ENCODE measurements at regions not wholly inside any gene's neighbourhood (a gene's known extent, or its start where the extent isn't known, plus 50 kb on each side); places are given as distances from the start of the nearest gene placed in this dataset.

DNA sequence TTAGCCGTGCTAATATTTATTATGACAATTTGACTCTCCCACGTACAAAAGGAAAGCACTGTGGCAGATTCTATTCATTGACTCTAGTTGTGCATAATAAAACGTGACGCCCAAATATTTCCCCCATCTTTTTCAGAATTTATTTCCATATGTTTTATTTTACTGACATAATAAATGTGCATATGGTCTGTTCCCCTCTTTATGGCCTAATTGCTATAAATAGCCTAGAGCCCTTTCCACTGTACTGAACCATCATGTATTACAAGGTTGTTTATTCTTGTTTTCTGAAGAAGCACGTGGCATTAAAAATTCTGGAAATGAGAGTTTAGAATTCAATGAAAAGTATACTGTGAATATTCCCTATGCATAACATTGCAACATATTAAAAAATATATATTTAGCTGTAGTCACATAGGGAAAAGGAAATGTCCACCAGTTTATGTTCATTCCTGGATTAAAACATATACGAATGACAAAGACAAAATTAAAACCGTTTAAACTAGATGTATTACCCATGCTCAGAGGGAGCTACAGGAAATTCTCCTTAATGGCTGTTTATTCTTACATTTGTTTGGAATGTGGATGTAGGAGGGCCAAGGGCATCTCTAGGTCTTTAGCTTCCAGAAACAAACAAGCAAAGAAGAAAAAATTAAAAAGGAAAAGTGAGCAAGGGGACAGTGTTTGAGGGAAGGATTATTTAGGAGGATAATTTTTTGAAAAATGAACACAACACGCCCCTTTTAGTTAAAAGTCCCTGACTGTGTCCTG is 122.1 kb upstream of the MMADHC start:
- Histone ChIP-seq H3K4me2 (ENCODE audit: extremely low read depth, insufficient read depth, low read length) (no peak overlapping the region), H3K27me3 (ENCODE audit: control insufficient read depth, insufficient read depth, low read length) (no peaks in the 10 kb centered on the region), H3K9me3 (ENCODE audit: control insufficient read depth, insufficient read depth, low read depth, low read length) (no peaks in the 10 kb centered on the region), H2AFZ (ENCODE audit: low read length) (no peak overlapping the region), H3K27ac (ENCODE audit: insufficient read depth, low read length) (no peak overlapping the region), H4K20me1 (ENCODE audit: control insufficient read depth, extremely low read depth, insufficient read depth, low read length) (no peaks in the 10 kb centered on the region), H3K4me3 (replicated peaks in 1 of 4; ENCODE audit: control extremely low read depth in 1 of 4, insufficient read depth in 1 of 4, low read depth in 3 of 4, low read length in 4 of 4) (no peak overlapping the region), H3K79me2 (ENCODE audit: control insufficient read depth, insufficient read depth, low read length) (no peaks in the 10 kb centered on the region), H3K9ac (ENCODE audit: insufficient read depth, low read length) (no peak overlapping the region), H3K36me3 (ENCODE audit: control insufficient read depth, insufficient read depth, low read length) (no peaks in the 10 kb centered on the region), H3K4me1 (ENCODE audit: control insufficient read depth, extremely low read depth, insufficient read depth, low read length) (no peaks in the 10 kb centered on the region)
- no peak for TF ChIP-seq EZH2 (IDR thresholded peaks at IDR 0.05; ENCODE audit: low read length, missing control alignments)
- TF ChIP-seq, protein P1, sequence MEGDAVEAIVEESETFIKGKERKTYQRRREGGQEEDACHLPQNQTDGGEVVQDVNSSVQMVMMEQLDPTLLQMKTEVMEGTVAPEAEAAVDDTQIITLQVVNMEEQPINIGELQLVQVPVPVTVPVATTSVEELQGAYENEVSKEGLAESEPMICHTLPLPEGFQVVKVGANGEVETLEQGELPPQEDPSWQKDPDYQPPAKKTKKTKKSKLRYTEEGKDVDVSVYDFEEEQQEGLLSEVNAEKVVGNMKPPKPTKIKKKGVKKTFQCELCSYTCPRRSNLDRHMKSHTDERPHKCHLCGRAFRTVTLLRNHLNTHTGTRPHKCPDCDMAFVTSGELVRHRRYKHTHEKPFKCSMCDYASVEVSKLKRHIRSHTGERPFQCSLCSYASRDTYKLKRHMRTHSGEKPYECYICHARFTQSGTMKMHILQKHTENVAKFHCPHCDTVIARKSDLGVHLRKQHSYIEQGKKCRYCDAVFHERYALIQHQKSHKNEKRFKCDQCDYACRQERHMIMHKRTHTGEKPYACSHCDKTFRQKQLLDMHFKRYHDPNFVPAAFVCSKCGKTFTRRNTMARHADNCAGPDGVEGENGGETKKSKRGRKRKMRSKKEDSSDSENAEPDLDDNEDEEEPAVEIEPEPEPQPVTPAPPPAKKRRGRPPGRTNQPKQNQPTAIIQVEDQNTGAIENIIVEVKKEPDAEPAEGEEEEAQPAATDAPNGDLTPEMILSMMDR (conservative IDR thresholded peaks at IDR 0.05 in 1 of 2, IDR thresholded peaks at IDR 0.05 in 1 of 2; ENCODE audit: low read depth in 1 of 2, low read length in 2 of 2), result no peak
- DNase-seq (ENCODE audit: low read depth in 2 of 2), result no peak

DNA sequence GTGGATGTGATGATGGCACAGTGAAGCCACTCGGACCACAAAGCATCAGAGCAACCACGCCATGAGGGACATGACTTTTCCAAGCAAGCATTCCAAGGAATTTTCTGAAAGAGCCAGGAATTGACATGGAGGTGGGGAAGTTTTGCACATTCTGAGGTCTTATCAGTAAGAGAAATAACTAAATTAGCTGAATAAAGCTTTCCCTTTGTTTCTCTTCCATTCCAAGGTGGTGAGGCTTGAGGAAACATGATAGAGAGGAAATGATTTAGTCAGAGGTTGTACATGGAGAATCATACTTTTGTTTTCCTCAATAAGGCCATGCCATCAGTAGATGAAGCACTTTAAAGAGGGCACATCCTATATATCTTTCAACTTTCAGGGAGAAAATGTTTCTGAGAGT is 115.7 kb upstream of the MMADHC start:
- H3K9ac ChIP-seq (ENCODE audit: insufficient read depth, low read length), result no peak overlapping the region
- no peak overlapping the region for H3K27ac ChIP-seq (ENCODE audit: insufficient read depth, low read length)
- H3K4me2 ChIP-seq (ENCODE audit: extremely low read depth, insufficient read depth, low read length), result no peak overlapping the region
- H3K4me1 ChIP-seq (ENCODE audit: control insufficient read depth, extremely low read depth, insufficient read depth, low read length), result no peaks in the 10 kb centered on the region
- no peaks in the 10 kb centered on the region for H3K9me3 ChIP-seq (ENCODE audit: control insufficient read depth, insufficient read depth, low read depth, low read length)
- DNase-seq (ENCODE audit: low read depth in 2 of 2), result peak in 1 of 2 donors; percentile 79
- TF ChIP-seq EZH2 (IDR thresholded peaks at IDR 0.05; ENCODE audit: low read length, missing control alignments), result no peak
- TF ChIP-seq, protein P1 (conservative IDR thresholded peaks at IDR 0.05 in 1 of 2, IDR thresholded peaks at IDR 0.05 in 1 of 2; ENCODE audit: low read depth in 1 of 2, low read length in 2 of 2), result no peak
- no peak overlapping the region for H3K4me3 ChIP-seq (replicated peaks in 1 of 4; ENCODE audit: control extremely low read depth in 1 of 4, insufficient read depth in 1 of 4, low read depth in 3 of 4, low read length in 4 of 4)
- no peaks in the 10 kb centered on the region for H3K36me3 ChIP-seq (ENCODE audit: control insufficient read depth, insufficient read depth, low read length)
- H4K20me1 ChIP-seq (ENCODE audit: control insufficient read depth, extremely low read depth, insufficient read depth, low read length), result no peaks in the 10 kb centered on the region
- no peak overlapping the region for H2AFZ ChIP-seq (ENCODE audit: low read length)
- H3K79me2 ChIP-seq (ENCODE audit: control insufficient read depth, insufficient read depth, low read length), result no peaks in the 10 kb centered on the region
- H3K27me3 ChIP-seq (ENCODE audit: control insufficient read depth, insufficient read depth, low read length), result no peaks in the 10 kb centered on the region

DNA sequence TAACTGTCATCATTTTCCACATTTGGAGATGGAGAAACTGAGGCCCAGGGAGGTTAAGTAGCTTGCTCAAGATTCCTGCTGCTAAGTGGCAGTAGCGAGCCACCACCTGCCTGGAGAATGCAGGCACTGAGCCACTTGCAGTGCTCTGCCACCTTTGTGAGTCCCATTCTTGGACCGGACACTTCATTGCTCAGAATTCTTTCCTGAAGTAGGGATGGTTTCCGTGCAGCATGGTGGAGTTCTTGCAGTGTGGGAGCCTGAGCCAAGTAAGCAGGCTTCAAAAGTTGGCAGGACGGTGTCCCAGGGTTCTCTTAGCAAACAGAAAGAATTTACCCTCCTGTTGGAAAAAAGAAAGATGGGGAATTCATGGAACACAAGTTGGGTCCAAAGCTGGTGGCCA is 115.0 kb upstream of the MMADHC start:
- TF ChIP-seq, protein P1 (conservative IDR thresholded peaks at IDR 0.05 in 1 of 2, IDR thresholded peaks at IDR 0.05 in 1 of 2; ENCODE audit: low read depth in 1 of 2, low read length in 2 of 2), result no peak
- TF ChIP-seq EZH2 (IDR thresholded peaks at IDR 0.05; ENCODE audit: low read length, missing control alignments), result no peak
- H3K4me3 ChIP-seq (replicated peaks in 1 of 4; ENCODE audit: control extremely low read depth in 1 of 4, insufficient read depth in 1 of 4, low read depth in 3 of 4, low read length in 4 of 4), result no peak overlapping the region
- no peaks in the 10 kb centered on the region for H3K9me3 ChIP-seq (ENCODE audit: control insufficient read depth, insufficient read depth, low read depth, low read length)
- H3K36me3 ChIP-seq (ENCODE audit: control insufficient read depth, insufficient read depth, low read length), result no peaks in the 10 kb centered on the region
- H2AFZ ChIP-seq (ENCODE audit: low read length), result no peak overlapping the region
- H3K4me2 ChIP-seq (ENCODE audit: extremely low read depth, insufficient read depth, low read length), result no peak overlapping the region
- DNase-seq (ENCODE audit: low read depth in 2 of 2), result no peak
- no peaks in the 10 kb centered on the region for H4K20me1 ChIP-seq (ENCODE audit: control insufficient read depth, extremely low read depth, insufficient read depth, low read length)
- no peaks in the 10 kb centered on the region for H3K4me1 ChIP-seq (ENCODE audit: control insufficient read depth, extremely low read depth, insufficient read depth, low read length)
- no peaks in the 10 kb centered on the region for H3K79me2 ChIP-seq (ENCODE audit: control insufficient read depth, insufficient read depth, low read length)
- no peak overlapping the region for H3K27ac ChIP-seq (ENCODE audit: insufficient read depth, low read length)
- no peak overlapping the region for H3K9ac ChIP-seq (ENCODE audit: insufficient read depth, low read length)
- no peaks in the 10 kb centered on the region for H3K27me3 ChIP-seq (ENCODE audit: control insufficient read depth, insufficient read depth, low read length)

Measured in fibroblast of lung (primary cell).